ENCODE measurements at regions not wholly inside any gene's neighbourhood (a gene's known extent, or its start where the extent isn't known, plus 50 kb on each side); places are given as distances from the start of the nearest gene placed in this dataset.

DNA sequence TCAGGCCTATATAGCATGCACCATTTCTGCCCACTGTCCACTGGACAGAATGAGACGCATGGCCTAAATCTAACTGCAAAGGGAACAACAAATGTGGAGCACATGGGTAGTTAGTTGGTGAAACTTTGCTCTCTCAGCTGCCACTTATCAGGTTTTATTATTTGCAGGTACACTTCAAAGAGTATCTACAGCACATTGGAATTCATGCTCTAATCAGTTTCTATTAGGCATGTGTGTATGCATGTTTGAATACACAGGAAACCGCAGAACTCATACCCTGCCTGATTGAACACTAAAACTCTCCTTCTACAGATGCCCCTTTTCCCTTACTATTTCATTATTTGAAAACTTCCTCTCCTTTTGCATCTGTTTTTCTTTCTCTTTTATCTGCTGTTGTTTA lies 97.4 kb upstream of the HSF2 start:
- TF ChIP-seq NBN (conservative IDR thresholded peaks at IDR 0.05) = no peak
- no peak for TF ChIP-seq ZNF451 (CRISPR knock-in tag; IDR thresholded peaks at IDR 0.05)
- TF ChIP-seq RFX5 (IDR thresholded peaks at IDR 0.05; ENCODE audit: low read depth, low read length) = no peak
- TF ChIP-seq FOXM1 (CRISPR knock-in tag; IDR thresholded peaks at IDR 0.05) = no peak
- no peak for TF ChIP-seq ZNF660 (CRISPR knock-in tag; IDR thresholded peaks at IDR 0.05; ENCODE audit: borderline replicate concordance, low read depth)
- TF ChIP-seq, protein P1, sequence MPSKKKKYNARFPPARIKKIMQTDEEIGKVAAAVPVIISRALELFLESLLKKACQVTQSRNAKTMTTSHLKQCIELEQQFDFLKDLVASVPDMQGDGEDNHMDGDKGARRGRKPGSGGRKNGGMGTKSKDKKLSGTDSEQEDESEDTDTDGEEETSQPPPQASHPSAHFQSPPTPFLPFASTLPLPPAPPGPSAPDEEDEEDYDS (CRISPR knock-in tag; IDR thresholded peaks at IDR 0.05) = no peak
- TF ChIP-seq, protein P2, sequence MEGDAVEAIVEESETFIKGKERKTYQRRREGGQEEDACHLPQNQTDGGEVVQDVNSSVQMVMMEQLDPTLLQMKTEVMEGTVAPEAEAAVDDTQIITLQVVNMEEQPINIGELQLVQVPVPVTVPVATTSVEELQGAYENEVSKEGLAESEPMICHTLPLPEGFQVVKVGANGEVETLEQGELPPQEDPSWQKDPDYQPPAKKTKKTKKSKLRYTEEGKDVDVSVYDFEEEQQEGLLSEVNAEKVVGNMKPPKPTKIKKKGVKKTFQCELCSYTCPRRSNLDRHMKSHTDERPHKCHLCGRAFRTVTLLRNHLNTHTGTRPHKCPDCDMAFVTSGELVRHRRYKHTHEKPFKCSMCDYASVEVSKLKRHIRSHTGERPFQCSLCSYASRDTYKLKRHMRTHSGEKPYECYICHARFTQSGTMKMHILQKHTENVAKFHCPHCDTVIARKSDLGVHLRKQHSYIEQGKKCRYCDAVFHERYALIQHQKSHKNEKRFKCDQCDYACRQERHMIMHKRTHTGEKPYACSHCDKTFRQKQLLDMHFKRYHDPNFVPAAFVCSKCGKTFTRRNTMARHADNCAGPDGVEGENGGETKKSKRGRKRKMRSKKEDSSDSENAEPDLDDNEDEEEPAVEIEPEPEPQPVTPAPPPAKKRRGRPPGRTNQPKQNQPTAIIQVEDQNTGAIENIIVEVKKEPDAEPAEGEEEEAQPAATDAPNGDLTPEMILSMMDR (CRISPR knock-in tag; IDR thresholded peaks at IDR 0.05) = no peak
- TF ChIP-seq EZH2 (conservative IDR thresholded peaks at IDR 0.05; ENCODE audit: low read depth, low read length) = no peak
- TF ChIP-seq, protein P3, sequence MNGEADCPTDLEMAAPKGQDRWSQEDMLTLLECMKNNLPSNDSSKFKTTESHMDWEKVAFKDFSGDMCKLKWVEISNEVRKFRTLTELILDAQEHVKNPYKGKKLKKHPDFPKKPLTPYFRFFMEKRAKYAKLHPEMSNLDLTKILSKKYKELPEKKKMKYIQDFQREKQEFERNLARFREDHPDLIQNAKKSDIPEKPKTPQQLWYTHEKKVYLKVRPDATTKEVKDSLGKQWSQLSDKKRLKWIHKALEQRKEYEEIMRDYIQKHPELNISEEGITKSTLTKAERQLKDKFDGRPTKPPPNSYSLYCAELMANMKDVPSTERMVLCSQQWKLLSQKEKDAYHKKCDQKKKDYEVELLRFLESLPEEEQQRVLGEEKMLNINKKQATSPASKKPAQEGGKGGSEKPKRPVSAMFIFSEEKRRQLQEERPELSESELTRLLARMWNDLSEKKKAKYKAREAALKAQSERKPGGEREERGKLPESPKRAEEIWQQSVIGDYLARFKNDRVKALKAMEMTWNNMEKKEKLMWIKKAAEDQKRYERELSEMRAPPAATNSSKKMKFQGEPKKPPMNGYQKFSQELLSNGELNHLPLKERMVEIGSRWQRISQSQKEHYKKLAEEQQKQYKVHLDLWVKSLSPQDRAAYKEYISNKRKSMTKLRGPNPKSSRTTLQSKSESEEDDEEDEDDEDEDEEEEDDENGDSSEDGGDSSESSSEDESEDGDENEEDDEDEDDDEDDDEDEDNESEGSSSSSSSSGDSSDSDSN (CRISPR knock-in tag; IDR thresholded peaks at IDR 0.05) = no peak
